ENCODE measurements at regions not wholly inside any gene's neighbourhood (a gene's known extent, or its start where the extent isn't known, plus 50 kb on each side); places are given as distances from the start of the nearest gene placed in this dataset.

DNA sequence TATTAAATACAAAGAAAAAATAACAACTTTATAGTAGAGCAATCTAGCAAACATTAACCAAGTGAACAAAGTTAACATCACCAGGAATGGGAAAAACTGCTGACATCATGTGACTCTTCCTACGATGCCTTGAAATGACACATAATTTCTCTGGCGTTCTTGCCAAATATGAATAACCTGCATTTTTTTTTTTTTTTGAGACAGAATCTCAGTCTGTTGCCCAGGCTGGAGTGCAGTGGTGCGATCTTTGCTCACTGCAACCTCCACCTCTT lies 126.5 kb upstream of the VKORC1L1 start:
- TF ChIP-seq ZNF776 (CRISPR knock-in tag; IDR thresholded peaks at IDR 0.05) = no peak
- TF ChIP-seq ZNF263 (CRISPR knock-in tag; IDR thresholded peaks at IDR 0.05) = no peak
- TF ChIP-seq ZSCAN29 (CRISPR knock-in tag; conservative IDR thresholded peaks at IDR 0.05) = no peak
- TF ChIP-seq POLR2AphosphoS5 (IDR thresholded peaks at IDR 0.05; ENCODE audit: low read depth, low read length) = no peak
- no peak for TF ChIP-seq JUND (CRISPR knock-in tag; IDR thresholded peaks at IDR 0.05)
- TF ChIP-seq FOXO1 (CRISPR knock-in tag; IDR thresholded peaks at IDR 0.05) = no peak
- TF ChIP-seq KDM5B (CRISPR knock-in tag; IDR thresholded peaks at IDR 0.05; ENCODE audit: borderline replicate concordance) = no peak
- TF ChIP-seq, protein P1, sequence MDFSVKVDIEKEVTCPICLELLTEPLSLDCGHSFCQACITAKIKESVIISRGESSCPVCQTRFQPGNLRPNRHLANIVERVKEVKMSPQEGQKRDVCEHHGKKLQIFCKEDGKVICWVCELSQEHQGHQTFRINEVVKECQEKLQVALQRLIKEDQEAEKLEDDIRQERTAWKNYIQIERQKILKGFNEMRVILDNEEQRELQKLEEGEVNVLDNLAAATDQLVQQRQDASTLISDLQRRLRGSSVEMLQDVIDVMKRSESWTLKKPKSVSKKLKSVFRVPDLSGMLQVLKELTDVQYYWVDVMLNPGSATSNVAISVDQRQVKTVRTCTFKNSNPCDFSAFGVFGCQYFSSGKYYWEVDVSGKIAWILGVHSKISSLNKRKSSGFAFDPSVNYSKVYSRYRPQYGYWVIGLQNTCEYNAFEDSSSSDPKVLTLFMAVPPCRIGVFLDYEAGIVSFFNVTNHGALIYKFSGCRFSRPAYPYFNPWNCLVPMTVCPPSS (IDR thresholded peaks at IDR 0.05) = no peak
